MM.1S (cell line): ENCODE measurements at regions not wholly inside any gene's neighbourhood (a gene's known extent, or its start where the extent isn't known, plus 50 kb on each side); places are given as distances from the start of the nearest gene placed in this dataset.
"Not testable (repeated sequence)": the region's sequence is repeated elsewhere in the genome, so short reads cannot be mapped to it uniquely, and the experiment has no call there.

Experiments
- DNase-seq: peaks from one replicate; pipeline ENCODE4 v3.0.0-alpha.2; 2015
- H2AFZ ChIP-seq: fragments of 300-600 bp; sonication (generic); 2 replicates; pipeline ENCODE4 v1.6.0; 2016; ENCODE audit warnings: antibody characterized with exemption, low read length
- H3F3A ChIP-seq: fragments of 300-600 bp; sonication (generic); 2 replicates; pipeline ENCODE4 v1.6.1; 2016; ENCODE audit warnings: mild to moderate bottlenecking, antibody characterized with exemption, low read length, moderate library complexity, mixed read lengths; ENCODE audit not compliant: insufficient read depth
- H3K27ac ChIP-seq: fragments of 300-600 bp; sonication (generic); 2 replicates; pipeline ENCODE4 v1.5.1; 2016; ENCODE audit warnings: mild to moderate bottlenecking, low read length
- H3K27me3 ChIP-seq: fragments of 300-600 bp; sonication (generic); replicated peaks from 2 replicates; pipeline ENCODE4 v1.6.0; 2016; ENCODE audit warnings: low read length; ENCODE audit not compliant: insufficient read depth
- H3K36me3 ChIP-seq: fragments of 300-600 bp; sonication (generic); replicated peaks from 2 replicates; pipeline ENCODE4 v1.6.1; 2016; ENCODE audit warnings: mild to moderate bottlenecking, low read length, mixed read lengths; ENCODE audit not compliant: insufficient read depth
- H3K4me1 ChIP-seq: fragments of 300-600 bp; sonication (generic); 2 replicates; pipeline ENCODE4 v1.6.1; 2016; ENCODE audit warnings: low read length, mixed read lengths
- H3K4me2 ChIP-seq: fragments of 300-600 bp; sonication (generic); 2 replicates; pipeline ENCODE4 v1.6.0; 2016; ENCODE audit warnings: low read depth, low read length
- H3K4me3 ChIP-seq: fragments of 300-600 bp; sonication (generic); 2 replicates; pipeline ENCODE4 v1.5.1; 2016; ENCODE audit warnings: low read length, mixed read lengths
- H3K79me2 ChIP-seq: fragments of 300-600 bp; sonication (generic); 2 replicates; pipeline ENCODE4 v1.6.1; 2016; ENCODE audit warnings: mixed run types, low read length, mixed read lengths
- H3K9ac ChIP-seq: fragments of 300-600 bp; sonication (generic); 2 replicates; pipeline ENCODE4 v1.6.1; 2016; ENCODE audit warnings: low read length, mixed read lengths
- H3K9me2 ChIP-seq: fragments of 300-600 bp; sonication (generic); replicated peaks from 2 replicates; pipeline ENCODE4 v1.6.1; 2016; ENCODE audit warnings: mild to moderate bottlenecking, low read length, mixed read lengths; ENCODE audit not compliant: insufficient read depth
- H3K9me3 ChIP-seq: fragments of 300-600 bp; sonication (generic); replicated peaks from 2 replicates; pipeline ENCODE4 v1.6.1; 2016; ENCODE audit warnings: mild to moderate bottlenecking, low read length, mixed read lengths; ENCODE audit not compliant: insufficient read depth
- H4K20me1 ChIP-seq: fragments of 300-600 bp; sonication (generic); 2 replicates; pipeline ENCODE4 v1.6.1; 2016; ENCODE audit warnings: mild to moderate bottlenecking, low read length, moderate library complexity, mixed read lengths; ENCODE audit not compliant: insufficient read depth
- CTCF ChIP-seq: fragments of 300-600 bp; sonication (generic); IDR thresholded peaks from 2 replicates; pipeline ENCODE4 v1.5.1; 2016; ENCODE audit warnings: antibody characterized with exemption, low read length, mixed read lengths
- EZH2 ChIP-seq: fragments of 300-600 bp; sonication (generic); optimal IDR thresholded peaks from 2 replicates; pipeline ENCODE3; 2017; ENCODE audit warnings: low read depth, mild to moderate bottlenecking, antibody characterized with exemption, low read length, mixed read lengths
- EZH2phosphoT487 ChIP-seq: fragments of 300-600 bp; sonication (generic); IDR thresholded peaks from 2 replicates; pipeline ENCODE4 v1.6.1; 2018; ENCODE audit warnings: antibody characterized with exemption, low read length

- H3K36me3 ChIP-seq, result no peaks in the 10 kb centered on the region
- DNase-seq, result no peak
- no peak overlapping the region for H3K27ac ChIP-seq
Measured at GRCh38 chrX:63186137-63186536, 165.0 kb downstream of the SPIN4 start.

GRCh38 chrX:63179852-63180251 is 171.3 kb downstream of the SPIN4 start:
- not testable (repeated sequence) for H2AFZ ChIP-seq, H3F3A ChIP-seq, H3K9ac ChIP-seq, H3K27ac ChIP-seq, H3K4me2 ChIP-seq, H3K9me2 ChIP-seq, H3K79me2 ChIP-seq, H3K4me3 ChIP-seq, H3K9me3 ChIP-seq, DNase-seq, H3K27me3 ChIP-seq, H3K36me3 ChIP-seq, H4K20me1 ChIP-seq, H3K4me1 ChIP-seq

More at GRCh38 chrX:63186137-63186536, 165.0 kb downstream of the SPIN4 start:
- TF ChIP-seq EZH2phosphoT487 (no peak), EZH2 (no peak), CTCF (no peak)
- no peak overlapping the region for H3K4me2 ChIP-seq
- no peaks in the 10 kb centered on the region for H3K9me2 ChIP-seq
- no peaks in the 10 kb centered on the region for H3K4me1 ChIP-seq
- H3F3A ChIP-seq, result no peaks in the 10 kb centered on the region
- no peaks in the 10 kb centered on the region for H3K9me3 ChIP-seq
- H3K79me2 ChIP-seq, result no peaks in the 10 kb centered on the region
- no peaks in the 10 kb centered on the region for H3K27me3 ChIP-seq
- no peak overlapping the region for H3K4me3 ChIP-seq
- no peak overlapping the region for H3K9ac ChIP-seq
- H4K20me1 ChIP-seq, result no peaks in the 10 kb centered on the region
- no peak overlapping the region for H2AFZ ChIP-seq

GRCh38 chrX:63176578-63176977 is 174.6 kb downstream of the SPIN4 start:
- not testable (repeated sequence) for H3F3A ChIP-seq, DNase-seq, H3K4me2 ChIP-seq, H3K4me1 ChIP-seq, H3K79me2 ChIP-seq, H3K36me3 ChIP-seq, H3K27me3 ChIP-seq, H3K27ac ChIP-seq, H3K9me2 ChIP-seq, H3K9me3 ChIP-seq, H3K9ac ChIP-seq, H2AFZ ChIP-seq, H3K4me3 ChIP-seq, H4K20me1 ChIP-seq

- not testable (repeated sequence) for H2AFZ ChIP-seq, H3K4me1 ChIP-seq, H3K36me3 ChIP-seq, H3K9me2 ChIP-seq, H3K79me2 ChIP-seq, H3K27me3 ChIP-seq, H3K4me2 ChIP-seq, H3K27ac ChIP-seq, H3K4me3 ChIP-seq, DNase-seq, H3F3A ChIP-seq, H3K9ac ChIP-seq, H3K9me3 ChIP-seq, H4K20me1 ChIP-seq
Measured at GRCh38 chrX:63173841-63174718, 177.1 kb downstream of the SPIN4 start.

GRCh38 chrX:63169416-63169815 is 181.7 kb downstream of the SPIN4 start:
- H3K9me3 ChIP-seq, H4K20me1 ChIP-seq, H3F3A ChIP-seq, H3K9me2 ChIP-seq, H3K4me3 ChIP-seq, H3K27ac ChIP-seq, H3K4me2 ChIP-seq, H2AFZ ChIP-seq, H3K79me2 ChIP-seq, H3K27me3 ChIP-seq, DNase-seq, H3K4me1 ChIP-seq, H3K9ac ChIP-seq, H3K36me3 ChIP-seq: not testable (repeated sequence)

GRCh38 chrX:63168949-63169348 is 182.2 kb downstream of the SPIN4 start:
- not testable (repeated sequence) for H2AFZ ChIP-seq, H3K27me3 ChIP-seq

GRCh38 chrX:63167002-63167401 is 184.1 kb downstream of the SPIN4 start:
- not testable (repeated sequence) for H3F3A ChIP-seq, H4K20me1 ChIP-seq, H2AFZ ChIP-seq, H3K36me3 ChIP-seq, H3K4me1 ChIP-seq, H3K9ac ChIP-seq, DNase-seq, H3K4me2 ChIP-seq, H3K9me2 ChIP-seq, H3K27ac ChIP-seq, H3K27me3 ChIP-seq, H3K4me3 ChIP-seq, H3K79me2 ChIP-seq, H3K9me3 ChIP-seq

More at GRCh38 chrX:63168949-63169348, 182.2 kb downstream of the SPIN4 start:
- not testable (repeated sequence) for DNase-seq, H3K27ac ChIP-seq, H3F3A ChIP-seq, H4K20me1 ChIP-seq, H3K9me2 ChIP-seq, H3K36me3 ChIP-seq, H3K4me1 ChIP-seq, H3K9me3 ChIP-seq, H3K79me2 ChIP-seq, H3K4me2 ChIP-seq, H3K9ac ChIP-seq, H3K4me3 ChIP-seq
